ENCODE measurements at regions not wholly inside any gene's neighbourhood (a gene's known extent, or its start where the extent isn't known, plus 50 kb on each side); places are given as distances from the start of the nearest gene placed in this dataset.

GRCh38 chr17:65444049-65444448 is 117.4 kb downstream of the AXIN2 start:
- DNase-seq (ENCODE audit: low spot score) = no peak

- DNase-seq (ENCODE audit: low spot score) = no peak
Measured at GRCh38 chr17:65442691-65443090, 118.8 kb downstream of the AXIN2 start.

GRCh38 chr17:65442250-65442649 is 119.2 kb downstream of the AXIN2 start:
- DNase-seq (ENCODE audit: low spot score) = no peak

- no peak for DNase-seq (ENCODE audit: low spot score)
Measured at GRCh38 chr17:65441053-65441605, 120.3 kb downstream of the AXIN2 start.

- DNase-seq (ENCODE audit: low spot score) = peak; percentile 18
Measured at GRCh38 chr17:65438708-65439294, 122.6 kb downstream of the AXIN2 start.

- DNase-seq (ENCODE audit: low spot score) = no peak
Measured at GRCh38 chr17:65438173-65438572, 123.3 kb downstream of the AXIN2 start.

- DNase-seq (ENCODE audit: low spot score) = no peak
Measured at GRCh38 chr17:65436871-65437270, 124.6 kb downstream of the AXIN2 start.

- DNase-seq (ENCODE audit: low spot score) = no peak
Measured at GRCh38 chr17:65434878-65435277, 126.6 kb downstream of the AXIN2 start.

- DNase-seq (ENCODE audit: low spot score) = no peak
Measured at GRCh38 chr17:65434251-65434650, 127.2 kb downstream of the AXIN2 start.

- DNase-seq (ENCODE audit: low spot score) = no peak
Measured at GRCh38 chr17:65433592-65433991, 127.9 kb downstream of the AXIN2 start.

GRCh38 chr17:65433157-65433556 is 128.3 kb downstream of the AXIN2 start:
- no peak for DNase-seq (ENCODE audit: low spot score)

GRCh38 chr17:65431116-65431515 is 130.3 kb downstream of the AXIN2 start:
- DNase-seq (ENCODE audit: low spot score) = no peak

GRCh38 chr17:65430209-65430833 is 131.1 kb downstream of the AXIN2 start:
- no peak for DNase-seq (ENCODE audit: low spot score)

GRCh38 chr17:65423346-65424140 is 137.9 kb downstream of the AXIN2 start:
- no peak for DNase-seq (ENCODE audit: low spot score)

- DNase-seq (ENCODE audit: low spot score) = no peak
Measured at GRCh38 chr17:65418622-65419021, 142.8 kb downstream of the AXIN2 start.

- DNase-seq (ENCODE audit: low spot score) = no peak
Measured at GRCh38 chr17:65417406-65418221, 143.8 kb downstream of the AXIN2 start.

- DNase-seq (ENCODE audit: low spot score) = no peak
Measured at GRCh38 chr17:65415991-65416390, 145.5 kb downstream of the AXIN2 start.

- no peak for DNase-seq (ENCODE audit: low spot score)
Measured at GRCh38 chr17:65413390-65413789, 148.1 kb downstream of the AXIN2 start.

- DNase-seq (ENCODE audit: low spot score) = no peak
Measured at GRCh38 chr17:65409381-65409780, 152.1 kb downstream of the AXIN2 start.

GRCh38 chr17:65408050-65408449 is 153.4 kb downstream of the AXIN2 start:
- DNase-seq (ENCODE audit: low spot score) = no peak

- no peak for DNase-seq (ENCODE audit: low spot score)
Measured at GRCh38 chr17:65407017-65407416, 154.4 kb downstream of the AXIN2 start.

- no peak for DNase-seq (ENCODE audit: low spot score)
Measured at GRCh38 chr17:65406552-65406951, 154.9 kb downstream of the AXIN2 start.

All from AG08396 (cell line).